ENCODE measurements at regions not wholly inside any gene's neighbourhood (a gene's known extent, or its start where the extent isn't known, plus 50 kb on each side); places are given as distances from the start of the nearest gene placed in this dataset.

DNA sequence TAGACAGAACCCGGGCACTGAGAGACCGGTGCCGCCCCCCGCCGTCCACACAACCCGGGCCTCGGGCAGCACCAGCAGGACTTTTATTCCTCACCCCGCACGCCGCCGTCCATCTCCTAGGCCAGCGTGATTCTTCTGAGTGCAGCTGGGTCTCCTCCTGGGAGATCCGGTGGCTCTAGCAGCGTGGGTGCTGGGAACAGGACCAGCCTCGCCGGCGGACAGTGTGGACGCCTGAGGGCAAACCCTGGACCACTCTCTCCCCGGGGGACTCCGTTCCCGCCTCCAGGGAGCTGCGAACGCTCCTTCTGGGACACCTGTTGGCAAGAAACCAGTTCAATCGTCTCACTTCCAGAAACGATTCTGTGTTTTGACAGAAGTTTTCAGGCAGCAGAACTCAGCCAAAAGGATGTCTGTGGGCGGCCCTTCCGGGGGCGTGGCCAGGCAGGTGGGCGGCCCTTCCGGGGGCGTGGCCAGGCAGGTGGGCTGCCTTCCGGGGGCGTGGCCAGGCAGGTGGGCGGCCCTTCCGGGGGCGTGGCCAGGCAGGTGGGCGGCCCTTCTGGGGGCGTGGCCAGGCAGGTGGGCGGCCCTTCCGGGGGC lies 130.7 kb downstream of the DLL1 start:
- DNase-seq: peak in 1 of 5 experiments; percentile 16

DNA sequence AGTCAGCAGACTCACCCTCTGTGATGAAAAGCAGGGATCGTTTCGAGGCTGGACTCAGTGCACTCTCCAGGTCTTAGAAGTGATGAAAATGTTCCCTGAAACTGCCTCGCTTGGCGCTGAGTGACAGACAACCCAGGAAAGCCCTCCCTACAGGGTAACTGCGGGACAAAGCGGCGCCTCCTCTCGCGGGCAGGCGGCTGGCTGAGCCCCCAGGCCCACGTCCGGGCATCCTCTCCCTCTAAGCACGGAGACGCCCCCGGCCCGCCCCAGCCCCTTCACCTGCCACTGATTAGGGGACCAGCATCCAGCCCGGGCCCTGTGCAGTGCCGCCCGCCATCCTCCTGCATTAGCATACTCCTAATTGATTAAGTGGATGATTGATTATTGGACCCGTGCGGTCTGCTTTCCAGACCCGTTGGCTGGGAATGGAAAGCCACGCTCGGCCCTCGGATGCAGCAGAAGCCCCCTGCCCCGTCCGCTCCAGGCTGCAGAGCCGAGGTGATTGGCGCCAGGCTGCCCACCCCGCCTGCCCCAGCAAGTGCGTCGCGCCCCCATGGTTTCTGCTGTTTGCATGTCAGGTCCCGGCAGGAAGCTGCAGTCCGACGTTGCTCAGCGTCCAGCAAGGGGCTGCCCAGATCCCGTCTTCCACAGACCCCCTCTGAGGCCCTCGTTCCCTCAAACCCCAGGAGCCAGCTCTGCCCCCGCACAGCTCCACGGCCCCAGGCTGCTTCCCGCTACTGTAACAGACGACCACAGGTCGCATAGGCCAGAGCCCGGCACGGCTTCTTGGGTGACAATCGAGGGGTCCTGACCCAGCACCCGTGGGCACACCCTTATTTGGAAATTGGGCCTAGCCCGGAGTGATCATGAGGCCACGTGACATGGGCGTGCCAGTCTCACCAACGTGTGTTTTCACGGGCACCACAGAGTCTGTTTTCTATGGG lies 131.6 kb downstream of the DLL1 start:
- DNase-seq: no peak

DNA sequence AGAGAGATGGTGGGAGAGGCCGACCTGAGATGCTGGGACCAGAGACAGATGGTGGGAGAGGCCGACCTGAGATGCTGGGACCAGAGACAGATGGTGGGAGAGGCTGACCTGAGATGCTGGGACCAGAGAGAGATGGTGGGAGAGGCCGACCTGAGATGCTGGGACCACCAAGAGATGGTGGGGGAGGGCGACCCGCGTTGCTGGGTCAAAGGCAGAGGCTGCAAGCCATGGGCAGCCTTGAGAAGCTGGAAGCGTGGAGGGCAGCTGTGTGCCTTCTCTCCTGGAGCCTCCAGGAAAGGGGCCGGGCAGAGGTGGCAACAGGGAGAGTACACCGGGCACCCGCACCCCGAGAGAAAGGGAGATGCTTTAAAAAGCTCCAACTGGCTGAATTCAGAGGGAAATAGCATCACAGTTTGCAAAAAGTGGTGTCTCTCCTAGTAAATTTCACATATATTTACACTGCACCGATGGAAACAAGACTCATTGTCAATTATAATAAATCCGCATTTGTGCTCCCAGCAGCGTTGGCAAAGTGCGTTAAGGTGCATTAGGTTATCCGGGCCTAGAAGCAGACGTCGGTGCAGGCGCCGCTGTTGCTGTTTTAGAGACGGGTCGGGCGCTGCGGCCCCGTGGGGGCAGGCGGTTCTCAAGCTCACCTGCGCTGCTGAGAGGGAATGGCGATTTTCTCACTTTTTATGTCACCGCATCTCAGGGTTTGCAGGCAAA lies 132.4 kb downstream of the DLL1 start:
- DNase-seq: no peak

DNA sequence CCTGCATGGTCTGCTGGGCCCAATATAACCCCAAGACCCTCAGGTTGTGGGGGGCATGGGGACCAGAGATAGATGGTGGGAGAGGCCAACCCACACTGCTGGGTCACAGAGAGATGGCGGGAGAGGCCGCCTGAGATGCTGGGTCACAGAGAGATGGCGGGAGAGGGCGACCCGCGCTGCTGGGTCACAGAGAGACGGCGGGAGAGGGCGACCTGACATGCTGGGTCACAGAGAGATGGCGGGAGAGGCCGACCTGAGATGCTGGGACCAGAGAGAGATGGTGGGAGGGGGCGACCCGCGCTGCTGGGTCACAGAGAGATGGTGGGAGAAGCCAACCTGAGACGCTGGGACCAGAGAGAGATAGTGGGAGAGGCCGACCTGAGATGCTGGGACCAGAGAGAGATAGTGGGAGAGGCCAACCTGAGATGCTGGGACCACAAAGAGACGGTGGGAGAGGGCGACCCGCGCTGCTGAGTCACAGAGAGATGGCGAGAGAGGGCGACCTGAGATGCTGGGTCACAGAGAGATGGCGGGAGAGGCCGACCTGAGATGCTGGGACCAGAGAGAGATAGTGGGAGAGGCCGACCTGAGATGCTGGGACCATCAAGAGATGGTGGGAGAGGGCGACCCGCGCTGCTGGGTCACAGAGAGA lies 133.2 kb downstream of the DLL1 start:
- no peak for DNase-seq

DNA sequence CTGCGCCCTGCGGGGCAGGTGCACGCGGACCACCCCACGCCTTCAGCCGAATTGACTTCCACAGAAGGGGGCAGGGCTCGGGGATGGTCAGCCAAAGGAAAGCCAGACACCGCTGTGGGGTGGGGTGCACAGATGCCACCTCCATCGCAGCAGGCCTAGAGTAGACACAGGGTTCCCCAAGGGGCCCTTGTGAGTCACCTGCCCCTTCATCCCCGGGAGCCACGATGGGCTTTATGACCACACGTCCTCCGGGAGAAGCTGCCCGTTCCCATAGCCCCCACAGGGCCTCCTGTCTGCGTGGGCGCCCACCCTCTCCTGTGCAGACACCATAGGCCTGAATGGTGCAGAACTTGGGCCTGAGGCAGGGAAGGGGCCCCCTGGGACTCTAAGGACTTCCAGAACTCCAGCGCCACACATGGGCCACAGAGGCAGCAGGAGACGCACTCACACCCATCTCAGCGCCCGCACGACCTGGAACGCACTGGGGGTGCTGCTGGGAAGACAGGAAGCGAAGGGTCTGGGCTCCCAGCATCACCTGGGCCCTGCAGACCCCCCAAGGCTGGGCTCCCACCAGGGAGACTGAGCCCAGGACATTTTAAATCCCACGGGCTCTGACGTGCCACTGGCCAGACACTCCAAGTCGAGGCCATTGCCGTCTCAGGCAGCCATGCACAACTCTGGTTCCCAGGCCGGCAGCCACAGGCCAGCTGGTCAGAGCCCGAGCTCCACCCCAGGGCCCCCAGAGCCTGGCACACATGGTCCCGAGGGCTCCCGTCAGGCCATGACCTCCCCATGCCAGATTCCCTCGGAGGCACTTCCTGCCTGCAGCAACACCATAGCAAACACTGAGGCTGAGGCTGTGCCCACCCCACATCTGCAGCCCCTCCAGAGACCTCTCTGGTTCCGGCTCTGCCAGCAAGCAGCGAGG lies 134.2 kb downstream of the DLL1 start:
- DNase-seq: no peak

DNA sequence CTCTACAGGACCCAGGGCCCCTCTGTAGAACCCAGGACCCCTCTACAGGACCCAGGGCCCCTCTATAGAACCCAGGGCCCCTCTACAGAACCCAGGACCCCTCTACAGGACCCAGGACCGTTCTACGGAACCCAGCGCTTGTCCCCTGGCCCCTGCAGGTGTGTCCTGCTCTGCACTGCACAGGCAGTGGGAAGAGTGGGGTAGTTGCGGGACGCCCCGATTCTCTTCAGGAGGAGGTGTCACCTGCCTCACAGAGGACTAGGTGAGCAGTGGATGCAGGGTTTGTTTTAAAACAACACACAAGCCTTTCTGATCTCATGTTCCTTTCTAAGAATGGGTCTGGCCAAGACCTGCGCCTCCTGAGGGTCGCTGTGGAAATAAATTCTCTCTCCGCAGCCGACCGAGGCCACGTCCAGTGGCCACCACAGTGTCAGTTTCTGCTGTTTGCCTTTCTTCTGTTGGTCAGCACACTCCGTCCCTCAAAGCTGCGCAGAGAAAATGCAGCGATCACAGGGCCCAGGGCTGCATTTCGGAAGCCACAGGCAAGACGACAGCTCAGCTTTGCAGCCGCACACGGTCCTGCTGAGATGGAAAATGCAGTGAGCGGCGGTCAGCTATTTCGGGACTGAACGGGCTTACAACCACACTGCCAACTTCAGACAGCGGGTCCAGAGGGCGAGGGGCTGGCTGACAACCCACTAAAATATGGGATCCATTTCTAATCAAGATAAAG lies 135.2 kb downstream of the DLL1 start:
- DNase-seq: no peak

DNA sequence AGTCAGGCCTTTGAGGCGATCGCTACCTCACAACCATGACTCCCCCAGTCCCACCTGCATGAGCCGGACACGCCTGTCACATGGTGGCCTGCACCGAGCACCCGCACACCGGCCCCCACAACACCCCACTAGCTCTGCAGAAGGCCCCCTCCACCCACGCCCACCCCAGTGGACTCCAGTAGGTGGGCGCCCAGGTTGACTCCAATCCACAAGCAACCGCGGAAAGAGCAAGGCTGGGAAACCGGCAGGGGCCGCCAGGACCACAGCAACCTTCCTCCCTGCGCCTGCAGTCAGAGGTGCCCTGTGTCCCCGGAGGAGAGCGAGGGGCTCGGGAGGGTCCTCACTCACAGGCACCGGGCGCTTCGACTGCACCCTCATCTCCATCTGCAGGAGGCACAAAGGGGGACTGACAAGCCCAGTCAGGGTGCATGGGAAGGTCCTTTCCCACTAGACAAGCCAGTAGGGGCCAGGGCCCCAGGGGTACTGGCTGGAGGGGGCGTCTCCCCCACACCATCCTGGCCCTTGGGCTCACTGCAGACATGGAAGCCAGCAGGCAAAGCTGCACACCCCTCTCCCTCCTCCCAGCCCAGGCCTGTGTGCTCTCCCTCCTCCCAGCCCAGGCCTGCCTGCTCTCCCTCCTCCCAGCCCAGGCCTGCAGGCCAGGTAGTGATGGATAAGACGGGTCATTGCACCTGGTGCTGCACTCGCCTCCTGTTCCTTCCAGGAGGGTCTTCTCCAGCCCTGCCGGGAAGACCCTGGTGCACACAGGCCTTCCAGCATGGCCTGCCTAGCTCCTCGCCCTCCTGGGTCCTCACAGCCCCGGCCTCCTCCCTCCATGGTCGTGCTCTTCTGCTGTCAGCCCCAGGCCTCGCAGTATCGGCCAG lies 137.2 kb downstream of the DLL1 start:
- DNase-seq: no peak

DNA sequence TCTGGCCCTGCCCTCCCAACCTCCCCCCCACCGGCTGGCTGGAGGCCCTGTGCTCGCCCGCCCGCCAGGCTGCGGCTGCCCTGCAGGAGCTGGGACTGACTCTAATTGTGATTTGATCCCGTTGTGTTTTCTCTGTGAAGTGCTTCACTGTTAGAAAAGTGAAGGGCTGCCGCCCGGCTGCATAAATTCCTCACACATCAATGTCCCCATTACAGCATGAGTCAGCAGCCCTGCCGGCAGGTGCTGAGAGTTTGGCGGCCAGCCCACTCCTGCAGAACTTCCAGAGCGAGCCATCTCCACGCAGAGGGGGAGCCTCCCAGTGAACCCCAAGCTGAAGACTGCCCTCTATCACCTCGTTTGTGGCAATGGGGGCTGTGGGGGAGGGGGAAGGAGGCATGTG lies 137.9 kb downstream of the DLL1 start:
- no peak for DNase-seq

DNA sequence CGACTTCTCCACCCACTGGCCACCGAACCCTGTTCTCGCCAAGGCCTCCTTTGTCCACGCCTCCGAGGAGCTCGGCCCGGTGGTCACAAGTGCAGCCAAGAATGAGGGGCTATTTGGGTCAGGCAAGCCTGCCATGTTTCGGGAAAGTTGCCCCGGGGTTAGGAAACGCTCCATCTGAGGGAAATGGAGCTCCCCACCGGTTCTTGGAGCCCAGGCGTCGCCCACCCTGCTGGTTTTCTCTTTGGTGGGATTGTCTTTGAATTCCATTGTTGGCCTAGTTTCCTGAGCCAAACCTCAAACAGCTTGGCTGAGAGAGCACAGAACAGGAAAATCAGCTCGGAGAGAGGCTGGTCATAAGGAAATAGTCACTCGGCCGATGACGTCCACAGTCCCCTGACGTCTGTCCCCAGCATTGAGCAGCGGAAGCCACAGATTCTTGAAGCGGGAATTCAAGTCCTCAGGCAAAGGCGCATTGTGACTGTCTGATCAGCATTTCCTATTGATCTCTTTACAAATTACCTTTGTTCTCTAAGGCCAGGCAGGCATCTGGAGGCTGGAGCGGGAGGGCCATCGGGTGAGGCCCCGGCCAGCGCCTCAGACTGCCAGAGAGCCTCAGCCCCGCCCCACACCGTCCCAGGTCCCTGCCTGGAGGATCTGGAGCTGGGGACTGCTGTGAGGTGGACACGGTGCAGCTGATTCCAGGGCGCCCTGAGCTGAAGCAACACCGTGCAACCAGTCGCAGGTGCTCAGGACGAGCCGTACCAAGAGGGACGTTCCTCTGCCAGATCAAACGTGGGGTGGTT lies 138.6 kb downstream of the DLL1 start:
- DNase-seq: no peak

DNA sequence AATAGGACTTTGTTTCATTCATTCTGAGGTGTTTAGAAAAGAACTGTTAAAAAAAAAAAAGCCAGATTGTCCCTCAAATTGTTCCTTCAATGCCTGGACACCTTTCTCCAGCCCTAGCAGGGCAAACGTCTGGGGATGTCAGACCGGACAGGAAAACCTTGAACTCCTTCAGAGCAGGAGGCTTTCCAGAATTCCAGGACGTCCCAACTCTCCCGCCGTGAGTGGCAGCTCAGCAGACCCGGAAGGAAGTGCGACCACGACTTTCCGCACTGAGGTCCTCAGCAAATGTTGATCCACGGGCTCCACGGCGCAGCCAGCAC lies 139.1 kb downstream of the DLL1 start:
- no peak for DNase-seq

DNA sequence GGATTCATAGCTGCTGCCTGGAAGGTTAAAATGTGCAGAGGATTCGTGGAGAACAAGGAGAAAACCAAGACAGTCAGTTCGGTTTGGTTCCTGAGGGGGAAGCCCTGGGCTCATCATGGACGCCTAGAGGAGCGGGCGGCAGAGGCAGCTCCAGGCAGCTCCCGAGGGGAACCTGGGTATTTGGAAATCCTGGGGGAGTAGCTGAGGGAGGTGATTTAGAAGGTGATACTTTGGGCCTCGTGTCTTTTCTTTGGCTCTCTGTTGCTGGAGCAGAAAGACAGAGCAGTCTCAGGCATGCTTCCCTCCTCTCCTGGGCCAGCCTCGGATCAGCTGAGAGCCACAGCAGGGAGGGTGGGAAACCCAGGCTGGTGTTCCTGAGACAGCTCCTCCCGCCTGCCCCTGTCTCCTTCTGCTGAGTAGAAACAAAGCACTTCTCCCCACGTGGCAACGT lies 139.5 kb downstream of the DLL1 start:
- no peak for DNase-seq

DNA sequence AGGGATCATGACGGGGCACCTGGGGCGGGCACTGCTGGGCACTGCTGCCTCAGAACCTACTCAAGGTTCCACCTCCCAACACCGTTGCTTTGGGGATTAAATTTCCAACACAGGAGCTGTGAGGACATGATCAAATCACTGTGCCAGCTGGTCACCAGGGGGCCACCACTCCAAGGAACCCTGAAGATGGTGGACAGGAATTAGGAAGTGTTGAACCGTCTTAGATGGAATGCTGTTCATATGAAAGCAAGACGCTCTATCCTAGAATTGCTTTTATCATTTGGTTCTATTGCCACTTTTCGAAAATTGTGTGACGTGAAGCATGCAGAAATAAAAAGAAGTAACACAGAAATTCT lies 140.3 kb downstream of the DLL1 start:
- DNase-seq: no peak

DNA sequence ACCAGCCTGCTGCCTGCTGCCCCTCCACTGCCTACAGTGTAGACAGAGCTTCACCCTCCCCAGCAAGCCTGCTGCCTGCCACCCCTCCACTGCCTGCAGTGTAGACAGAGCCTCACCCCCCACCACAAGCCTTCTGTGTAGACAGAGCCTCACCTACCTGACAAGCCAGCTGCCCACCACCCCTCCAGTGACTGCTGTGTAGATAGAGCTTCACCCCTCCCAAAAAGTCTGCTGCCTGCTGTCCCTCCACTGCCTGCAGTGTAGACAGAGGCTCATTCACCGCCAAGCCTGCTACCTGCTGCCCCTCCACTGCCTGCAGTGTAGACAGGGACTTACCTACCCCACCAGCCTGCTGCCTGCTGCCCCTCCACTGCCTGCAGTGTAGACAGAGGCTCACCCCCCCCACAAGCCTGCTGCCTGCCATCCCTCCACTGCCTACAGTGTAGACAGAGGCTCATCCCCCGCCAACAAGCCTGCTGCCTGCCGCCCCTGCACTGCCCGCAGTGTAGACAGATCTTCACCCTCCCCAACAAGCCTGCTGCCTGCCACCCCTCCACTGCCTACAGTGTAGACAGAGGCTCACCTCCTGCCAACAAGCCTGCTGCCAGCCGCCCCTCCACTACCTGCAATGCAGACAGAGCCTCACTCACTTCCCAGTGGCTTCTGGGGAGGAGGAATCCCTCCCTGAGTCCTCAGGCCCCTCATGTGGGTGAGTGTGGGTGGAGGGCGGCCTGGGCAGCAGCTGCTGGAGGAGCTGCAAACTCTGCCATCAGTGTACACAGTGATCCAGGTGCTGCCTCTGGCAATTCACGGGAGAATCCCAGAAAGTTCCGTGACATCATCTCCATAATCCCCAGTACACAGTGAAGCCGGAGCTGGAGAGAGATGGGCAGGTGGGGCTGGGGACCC lies 140.9 kb downstream of the DLL1 start:
- no peak for DNase-seq

DNA sequence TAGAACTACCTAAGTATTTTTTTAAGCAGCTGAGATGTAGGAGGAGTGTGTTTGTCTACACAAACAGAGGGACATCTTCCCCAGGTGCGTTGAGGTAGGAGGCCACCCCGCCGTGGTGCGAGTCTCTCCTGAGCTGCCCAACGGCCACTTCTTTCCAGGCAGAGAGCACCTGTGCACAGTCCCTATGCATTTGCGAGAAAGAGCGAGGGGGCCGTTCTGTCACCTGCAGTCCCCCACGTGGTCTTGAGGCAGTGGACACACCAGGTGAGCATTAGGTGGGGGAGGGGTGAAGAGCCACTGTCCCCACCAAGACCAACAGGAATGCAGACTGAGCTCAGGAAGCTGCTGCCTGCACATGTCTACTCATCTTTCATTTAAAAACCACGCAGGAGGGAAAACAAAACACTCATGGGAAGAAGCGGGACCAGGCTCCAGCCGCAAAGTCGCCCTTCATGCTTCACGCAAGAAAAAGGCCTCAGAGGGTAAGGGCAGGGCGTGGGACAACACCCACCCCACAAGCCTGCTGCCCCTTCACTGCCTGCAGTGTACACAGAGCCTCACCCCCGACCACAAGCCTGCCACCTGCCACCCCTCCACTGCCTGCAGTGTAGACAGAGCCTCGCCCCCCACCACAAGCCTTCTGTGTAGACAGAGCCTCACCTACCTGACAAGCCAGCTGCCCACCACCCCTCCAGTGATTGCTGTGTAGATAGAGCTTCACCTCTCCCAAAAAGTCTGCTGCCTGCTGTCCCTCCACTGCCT lies 142.0 kb downstream of the DLL1 start:
- no peak for DNase-seq

DNA sequence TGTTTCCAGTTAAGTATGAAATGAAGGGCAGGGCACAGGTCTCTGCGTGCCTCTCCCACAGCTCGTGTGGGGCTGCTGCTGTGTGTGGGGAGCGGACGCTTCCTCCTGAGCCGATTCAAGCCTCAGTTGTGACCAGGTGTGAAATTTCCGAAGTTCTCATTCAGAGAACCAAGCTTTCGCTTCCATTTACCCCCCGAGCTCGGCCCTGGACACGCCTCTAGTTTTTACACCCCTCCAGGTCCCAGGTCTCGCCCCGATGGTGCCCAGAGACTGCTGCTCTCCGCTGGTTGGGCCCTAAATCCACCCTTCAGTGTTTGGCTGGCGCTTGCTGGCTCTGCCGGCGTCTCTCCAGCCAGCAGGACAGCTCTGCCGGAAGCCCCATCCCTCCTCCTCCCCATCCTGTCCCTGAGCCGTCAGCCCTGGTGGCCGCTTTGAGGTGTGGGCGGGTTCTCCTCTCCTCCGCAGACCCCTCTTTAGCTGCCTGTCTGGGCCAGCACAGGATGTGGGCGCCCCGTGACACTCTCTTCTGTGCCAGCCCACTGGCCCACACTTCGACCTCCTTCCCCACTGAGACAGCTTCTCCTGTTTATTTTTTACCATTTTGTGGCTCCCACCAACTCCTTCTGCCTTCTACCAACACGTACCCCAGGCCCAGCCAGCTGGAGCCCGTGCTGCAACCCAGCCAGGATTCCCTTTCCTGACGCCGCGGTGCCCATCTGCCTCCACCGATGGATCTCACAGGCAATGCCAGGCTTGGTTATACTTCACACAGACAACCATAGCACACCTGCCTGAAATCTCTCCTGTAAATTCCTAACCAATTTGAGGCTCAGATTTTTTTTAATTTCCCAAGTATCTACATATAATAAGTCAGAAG lies 142.8 kb downstream of the DLL1 start:
- peak in 2 of 5 experiments; percentile 45 to 84 for DNase-seq

DNA sequence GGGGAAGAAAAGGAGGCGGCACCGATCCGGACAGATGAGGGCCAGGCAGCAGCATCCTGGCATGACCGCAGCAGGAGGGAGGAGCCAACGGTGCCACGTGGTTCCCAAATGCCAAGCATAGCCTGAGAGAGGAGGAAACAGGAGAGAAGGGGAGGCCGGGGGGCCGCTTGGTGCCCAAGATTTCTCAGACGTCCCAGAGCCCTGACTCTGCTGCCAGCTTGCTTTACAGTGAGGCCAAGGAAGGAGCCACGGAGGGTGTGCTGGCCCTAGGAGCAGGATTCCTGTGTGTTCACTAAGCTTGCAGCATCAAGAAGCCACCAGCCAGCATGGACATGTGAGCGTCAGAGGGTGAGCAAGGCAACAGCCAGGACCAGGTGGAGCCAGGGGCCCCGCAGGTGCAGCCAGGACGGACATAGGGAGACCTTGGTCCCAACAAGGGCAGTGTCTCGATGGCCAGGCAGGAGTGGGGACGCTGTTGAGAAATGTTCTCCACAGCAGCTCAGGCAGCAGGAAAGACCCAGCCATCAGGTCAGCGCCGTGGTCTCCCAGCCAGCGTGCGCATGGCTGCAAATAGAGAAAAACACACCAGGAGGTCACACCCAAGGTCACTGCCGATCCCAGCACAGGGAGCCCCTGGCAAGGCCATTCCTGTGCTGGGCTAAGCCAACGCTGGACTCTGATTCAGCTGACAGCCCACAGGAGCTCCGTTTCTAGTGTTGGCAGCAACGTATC lies 143.7 kb downstream of the DLL1 start:
- peak in 1 of 5 experiments; percentile 5 for DNase-seq
